Motor neuron (in vitro differentiated cells): ENCODE measurements at regions not wholly inside any gene's neighbourhood (a gene's known extent, or its start where the extent isn't known, plus 50 kb on each side); places are given as distances from the start of the nearest gene placed in this dataset.

Experiments
- ATAC-seq, 8 experiments: fragments of 200-7000 bp; cut with Tn5 transposase; replicated peaks in 6 of 8; 2 replicates each; pipeline ENCODE4 v1.8.0; 2021; ENCODE audit warnings: mild to moderate bottlenecking in 8 of 8, moderate library complexity in 8 of 8
- H3K27ac ChIP-seq, 2 donors: fragments of 250-450 bp; sonication (Bioruptor Pico); 2 replicates each; pipeline ENCODE4 v1.9.0; 2021; ENCODE audit warnings: antibody characterized with exemption in 2 of 2, mild to moderate bottlenecking in 2 of 2, moderate library complexity in 1 of 2
- H3K4me1 ChIP-seq, 2 donors: fragments of 250-450 bp; sonication (Bioruptor Pico); replicated peaks in 1 of 2; 2 replicates each; pipeline ENCODE4 v1.6.1; 2021; ENCODE audit warnings: antibody characterized with exemption in 2 of 2, mild to moderate bottlenecking in 2 of 2, moderate library complexity in 1 of 2
- H3K4me3 ChIP-seq, 5 donors: fragments of 250-450 bp; sonication (Bioruptor Pico); 2 replicates each; pipeline ENCODE4 v1.9.0; 2021; ENCODE audit warnings: antibody characterized with exemption in 5 of 5, mild to moderate bottlenecking in 5 of 5, moderate library complexity in 4 of 5
- WGBS, 10 experiments: fragments of 450-650 bp; shearing (Covaris generic); methylation state at CpG; one replicate each; pipeline ENCODE4 v1.0.0; 2022; 5-methylcytosine and 5-hydroxymethylcytosine counted together
- in situ Hi-C, 9 experiments: fragments of 400-800 bp; cut with MboI; loops; one replicate each; pipeline ENCODE4 v1.15.0; 2021; ENCODE audit warnings: low sequenced_read_pairs in 9 of 9, low pct_unique_long_range_greater_than_20kb in 2 of 9; ENCODE audit not compliant: unreplicated experiment in 9 of 9

DNA sequence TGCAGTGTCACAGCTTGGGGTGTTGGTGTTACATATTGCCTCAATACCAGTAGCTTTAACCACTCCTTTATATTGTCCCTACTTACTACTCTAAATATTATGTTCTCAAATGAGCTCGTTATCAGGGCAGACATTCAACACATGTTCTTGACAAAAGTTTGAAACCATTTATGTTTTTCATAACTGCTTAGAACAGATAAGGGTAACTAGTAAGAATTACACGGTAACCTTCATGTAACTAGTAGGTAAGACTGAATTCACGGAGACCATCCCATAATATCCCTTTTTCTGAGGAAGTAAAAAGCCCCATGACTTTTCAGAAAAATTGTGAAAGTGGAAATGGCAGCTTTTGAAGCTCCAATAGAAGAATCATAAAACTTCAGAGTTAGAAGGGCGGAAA is 59.6 kb upstream of the CENPW start:
- H3K27ac ChIP-seq: no peak overlapping the region
- H3K4me1 ChIP-seq: no peaks in the 10 kb centered on the region
- no peak for ATAC-seq
- in situ Hi-C loops: no loop called here
- WGBS, 10 experiments: 50 to 90% (median 76%) methylated on average over 1 to 4 of the region's 4 CpGs; no CpG with 5 or more reads in 1 of the 10 experiments
- no peak overlapping the region for H3K4me3 ChIP-seq

DNA sequence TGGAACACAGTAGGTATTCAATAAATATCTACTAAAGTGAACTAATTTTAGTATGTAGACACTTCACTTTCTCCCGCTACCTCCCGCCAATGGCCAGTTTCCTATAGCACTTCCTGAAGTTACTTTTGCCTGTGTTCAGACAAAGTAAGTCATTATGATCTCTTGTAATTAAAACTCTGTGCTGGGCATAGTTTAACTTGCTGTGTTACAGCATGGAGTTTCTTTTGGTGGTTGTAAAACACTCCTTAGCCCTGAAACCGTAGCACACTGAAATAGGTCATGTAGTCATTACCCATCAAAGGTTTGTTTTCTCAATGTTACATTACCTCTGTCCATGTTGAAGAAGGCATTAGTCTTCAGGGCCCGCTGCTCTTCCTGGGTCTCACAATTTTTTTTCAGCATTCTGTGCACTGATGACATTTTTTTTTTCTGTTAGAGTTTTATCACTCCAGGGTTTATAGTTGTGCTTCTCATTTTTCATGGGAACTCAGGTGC is 54.0 kb upstream of the CENPW start:
- no peak overlapping the region for H3K4me3 ChIP-seq
- WGBS, 10 experiments: 19 to 100% (median 85%) methylated on average over 1 to 4 of the region's 4 CpGs
- no peak overlapping the region for H3K27ac ChIP-seq
- no peaks in the 10 kb centered on the region for H3K4me1 ChIP-seq
- ATAC-seq: no peak
- in situ Hi-C loops: no loop called here
